Loucy (cell line): ENCODE measurements at regions not wholly inside any gene's neighbourhood (a gene's known extent, or its start where the extent isn't known, plus 50 kb on each side); places are given as distances from the start of the nearest gene placed in this dataset.

Experiments used
- H2AFZ ChIP-seq: fragments of 200-600 bp; sonication (generic); 2 replicates; pipeline ENCODE4 v1.6.0; 2016; ENCODE audit warnings: antibody characterized with exemption, mild to moderate bottlenecking, low read length, moderate library complexity
- H3F3A ChIP-seq: fragments of 200-600 bp; 2 replicates; pipeline ENCODE4 v1.6.0; 2016; ENCODE audit warnings: antibody characterized with exemption, low read depth, mild to moderate bottlenecking
- H3K27me3 ChIP-seq: fragments of 200-600 bp; sonication (generic); 2 replicates; pipeline ENCODE4 v1.6.1; 2014; ENCODE audit warnings: low read length, mild to moderate bottlenecking; ENCODE audit not compliant: insufficient read depth, poor library complexity, severe bottlenecking
- H3K36me3 ChIP-seq: fragments of 200-600 bp; sonication (generic); 2 replicates; pipeline ENCODE4 v1.6.1; 2016; ENCODE audit warnings: low read length; ENCODE audit not compliant: insufficient read depth
- H3K4me1 ChIP-seq: fragments of 200-600 bp; sonication (generic); 2 replicates; pipeline ENCODE4 v1.5.1; 2014; ENCODE audit warnings: low read length, mild to moderate bottlenecking; ENCODE audit not compliant: insufficient read depth, poor library complexity, severe bottlenecking
- H3K4me2 ChIP-seq: fragments of 200-600 bp; sonication (generic); 2 replicates; pipeline ENCODE4 v1.6.0; 2014; ENCODE audit warnings: antibody characterized with exemption, low read length, low read depth, mild to moderate bottlenecking; ENCODE audit not compliant: poor library complexity, severe bottlenecking
- H3K4me3 ChIP-seq: fragments of 200-600 bp; sonication (generic); 2 replicates; pipeline ENCODE4 v1.5.1; 2014; ENCODE audit warnings: low read length, mild to moderate bottlenecking, mixed read lengths; ENCODE audit not compliant: poor library complexity, severe bottlenecking
- H3K79me2 ChIP-seq: fragments of 200-600 bp; sonication (generic); 2 replicates; pipeline ENCODE4 v1.6.1; 2014; ENCODE audit warnings: low read length; ENCODE audit not compliant: insufficient read depth
- H3K9ac ChIP-seq: fragments of 200-600 bp; sonication (generic); 2 replicates; pipeline ENCODE4 v1.6.0; 2014; ENCODE audit warnings: mild to moderate bottlenecking, low read depth, low read length, moderate library complexity; ENCODE audit not compliant: poor library complexity, severe bottlenecking
- H3K9me2 ChIP-seq: fragments of 200-600 bp; sonication (generic); replicated peaks from 2 replicates; pipeline ENCODE4 v1.6.1; 2016; ENCODE audit warnings: low read depth, low read length, mixed read lengths
- H3K9me3 ChIP-seq: fragments of 200-600 bp; sonication (generic); 2 replicates; pipeline ENCODE4 v1.6.1; 2014; ENCODE audit warnings: mild to moderate bottlenecking, antibody characterized with exemption, low read length, low read depth; ENCODE audit not compliant: insufficient read depth
- H4K20me1 ChIP-seq: fragments of 200-600 bp; sonication (generic); 2 replicates; pipeline ENCODE4 v1.6.0; 2014; ENCODE audit warnings: antibody characterized with exemption, low read length, mild to moderate bottlenecking; ENCODE audit not compliant: insufficient read depth, poor library complexity, severe bottlenecking
- EZH2phosphoT487 ChIP-seq: fragments of 200-600 bp; IDR thresholded peaks from 2 replicates; pipeline ENCODE4 v1.6.1; 2018; ENCODE audit warnings: antibody characterized with exemption, mild to moderate bottlenecking, moderate library complexity, borderline replicate concordance
- TF ChIP-seq, protein P1 (sequence below): fragments of 200-600 bp; sonication (generic); conservative IDR thresholded peaks from 2 replicates; pipeline ENCODE4 v1.5.1; 2014; ENCODE audit warnings: mild to moderate bottlenecking, antibody characterized with exemption, low read length

DNA sequence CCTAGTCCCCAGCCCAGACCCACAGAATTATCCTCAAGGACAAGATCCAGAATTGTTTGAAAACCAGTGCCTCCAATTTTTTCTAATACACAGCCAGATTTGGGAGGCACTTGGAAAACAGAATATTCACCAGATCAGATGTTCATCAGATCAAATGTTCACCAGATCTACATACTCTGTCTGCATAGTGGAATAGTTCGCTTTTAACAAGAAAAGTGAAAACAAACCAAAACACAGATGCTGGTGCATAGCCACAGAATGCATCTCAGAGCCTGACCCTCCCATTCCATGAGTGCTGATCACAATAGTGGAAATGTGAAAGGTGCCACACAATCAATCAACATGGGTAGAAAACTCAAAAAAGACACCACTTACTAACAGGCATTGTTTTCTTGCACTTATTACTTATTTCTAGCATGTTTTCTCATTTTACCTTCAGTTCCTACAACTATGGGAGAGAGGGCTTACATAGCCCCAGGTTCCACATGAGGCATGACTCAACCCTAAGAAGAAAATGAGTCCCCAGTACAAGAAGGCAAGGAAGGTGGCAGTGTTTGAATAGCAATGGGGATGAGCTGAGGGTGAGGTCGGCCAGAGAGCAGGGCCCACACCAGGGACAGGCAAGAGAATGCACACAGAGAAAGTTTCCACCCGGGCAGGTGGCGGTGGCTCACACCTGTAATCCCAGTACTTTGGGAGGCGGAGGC is 432.7 kb upstream of the NFE2L3 start:
- Histone ChIP-seq H3K9me3 (no peaks in the 10 kb centered on the region), H3K36me3 (no peaks in the 10 kb centered on the region), H3F3A (no peaks in the 10 kb centered on the region), H3K9me2 (no peaks in the 10 kb centered on the region), H3K4me1 (no peaks in the 10 kb centered on the region), H3K4me3 (no peak overlapping the region), H3K9ac (no peak overlapping the region), H2AFZ (no peak overlapping the region), H4K20me1 (no peaks in the 10 kb centered on the region), H3K27me3 (no peaks in the 10 kb centered on the region), H3K4me2 (no peak overlapping the region), H3K79me2 (no peaks in the 10 kb centered on the region)
- TF ChIP-seq, protein P1, sequence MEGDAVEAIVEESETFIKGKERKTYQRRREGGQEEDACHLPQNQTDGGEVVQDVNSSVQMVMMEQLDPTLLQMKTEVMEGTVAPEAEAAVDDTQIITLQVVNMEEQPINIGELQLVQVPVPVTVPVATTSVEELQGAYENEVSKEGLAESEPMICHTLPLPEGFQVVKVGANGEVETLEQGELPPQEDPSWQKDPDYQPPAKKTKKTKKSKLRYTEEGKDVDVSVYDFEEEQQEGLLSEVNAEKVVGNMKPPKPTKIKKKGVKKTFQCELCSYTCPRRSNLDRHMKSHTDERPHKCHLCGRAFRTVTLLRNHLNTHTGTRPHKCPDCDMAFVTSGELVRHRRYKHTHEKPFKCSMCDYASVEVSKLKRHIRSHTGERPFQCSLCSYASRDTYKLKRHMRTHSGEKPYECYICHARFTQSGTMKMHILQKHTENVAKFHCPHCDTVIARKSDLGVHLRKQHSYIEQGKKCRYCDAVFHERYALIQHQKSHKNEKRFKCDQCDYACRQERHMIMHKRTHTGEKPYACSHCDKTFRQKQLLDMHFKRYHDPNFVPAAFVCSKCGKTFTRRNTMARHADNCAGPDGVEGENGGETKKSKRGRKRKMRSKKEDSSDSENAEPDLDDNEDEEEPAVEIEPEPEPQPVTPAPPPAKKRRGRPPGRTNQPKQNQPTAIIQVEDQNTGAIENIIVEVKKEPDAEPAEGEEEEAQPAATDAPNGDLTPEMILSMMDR = no peak
- TF ChIP-seq EZH2phosphoT487 = no peak

- no peaks in the 10 kb centered on the region for H3K79me2 ChIP-seq
- H3K4me2 ChIP-seq = no peak overlapping the region
- no peaks in the 10 kb centered on the region for H3K9me3 ChIP-seq
- H3F3A ChIP-seq = no peaks in the 10 kb centered on the region
- H4K20me1 ChIP-seq = no peaks in the 10 kb centered on the region
- no peak overlapping the region; the same call in 1 of the 2 replicates for H2AFZ ChIP-seq
- no peak overlapping the region for H3K9ac ChIP-seq
- no peaks in the 10 kb centered on the region for H3K4me1 ChIP-seq
- H3K4me3 ChIP-seq = no peak overlapping the region
- TF ChIP-seq, protein P1 = peak; percentile 73
- no peak for TF ChIP-seq EZH2phosphoT487
- no peaks in the 10 kb centered on the region for H3K27me3 ChIP-seq
- H3K36me3 ChIP-seq = no peaks in the 10 kb centered on the region
- no peaks in the 10 kb centered on the region for H3K9me2 ChIP-seq
Measured at GRCh38 chr7:25720427-25720826, 431.6 kb upstream of the NFE2L3 start.

DNA sequence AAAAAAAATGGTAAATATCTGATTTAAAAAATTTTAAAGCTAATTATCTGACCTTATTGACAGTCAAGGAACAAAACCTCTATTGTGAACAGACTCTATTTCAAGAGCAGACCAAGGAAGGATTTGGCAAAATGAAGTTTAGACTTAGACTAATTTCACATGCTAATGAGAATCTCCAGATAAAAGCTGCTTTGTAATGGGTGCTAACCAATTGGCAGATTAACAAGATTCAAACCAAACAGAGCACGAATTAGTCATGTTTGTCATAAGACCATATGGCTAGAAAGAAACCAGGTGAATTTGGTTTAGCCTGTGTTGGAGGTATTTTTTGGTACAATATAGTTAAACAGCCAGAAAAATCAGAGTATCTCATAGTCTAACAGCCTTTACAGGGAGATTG is 429.1 kb upstream of the NFE2L3 start:
- H3K9ac ChIP-seq = no peak overlapping the region
- H3K36me3 ChIP-seq = no peaks in the 10 kb centered on the region
- no peaks in the 10 kb centered on the region for H3K9me3 ChIP-seq
- no peaks in the 10 kb centered on the region for H3K9me2 ChIP-seq
- H2AFZ ChIP-seq = no peak overlapping the region
- H3F3A ChIP-seq = no peaks in the 10 kb centered on the region
- no peak overlapping the region for H3K4me2 ChIP-seq
- TF ChIP-seq, protein P1 = no peak
- no peak for TF ChIP-seq EZH2phosphoT487
- H4K20me1 ChIP-seq = no peaks in the 10 kb centered on the region
- no peaks in the 10 kb centered on the region for H3K27me3 ChIP-seq
- H3K79me2 ChIP-seq = no peaks in the 10 kb centered on the region
- no peak overlapping the region for H3K4me3 ChIP-seq
- no peaks in the 10 kb centered on the region for H3K4me1 ChIP-seq
